ENCODE measurements at regions not wholly inside any gene's neighbourhood (a gene's known extent, or its start where the extent isn't known, plus 50 kb on each side); places are given as distances from the start of the nearest gene placed in this dataset.

GRCh38 chr2:217475791-217476190, 527.0 kb downstream of the TNS1 start:
- Mint-ChIP-seq H3K27ac (no peak overlapping the region), H3K9me3 (no peaks in the 10 kb centered on the region), H3K36me3 (ENCODE audit: low read depth) (no peaks in the 10 kb centered on the region), H3K27me3 (ENCODE audit: low read depth) (peaks cover 2% of the 10 kb centered on the region), H3K4me3 (no peak overlapping the region), H3K4me1 (ENCODE audit: low read depth) (no peaks in the 10 kb centered on the region)
- DNase-seq (ENCODE audit: low spot score), result no peak

- no peaks in the 10 kb centered on the region for H3K9me3 Mint-ChIP-seq
- no peak overlapping the region for H3K27ac Mint-ChIP-seq
- H3K4me3 Mint-ChIP-seq, result no peak overlapping the region
- DNase-seq (ENCODE audit: low spot score), result no peak
- H3K27me3 Mint-ChIP-seq (ENCODE audit: low read depth), result peaks cover 2% of the 10 kb centered on the region
- H3K36me3 Mint-ChIP-seq (ENCODE audit: low read depth), result no peaks in the 10 kb centered on the region
- no peaks in the 10 kb centered on the region for H3K4me1 Mint-ChIP-seq (ENCODE audit: low read depth)
Measured at GRCh38 chr2:217475101-217475500, 527.7 kb downstream of the TNS1 start.

GRCh38 chr2:217471319-217471718, 531.5 kb downstream of the TNS1 start:
- H3K27me3 Mint-ChIP-seq (ENCODE audit: low read depth), result no peaks in the 10 kb centered on the region
- H3K4me3 Mint-ChIP-seq, result no peak overlapping the region
- H3K4me1 Mint-ChIP-seq (ENCODE audit: low read depth), result no peaks in the 10 kb centered on the region
- no peak for DNase-seq (ENCODE audit: low spot score)
- H3K27ac Mint-ChIP-seq, result no peak overlapping the region
- H3K36me3 Mint-ChIP-seq (ENCODE audit: low read depth), result no peaks in the 10 kb centered on the region
- H3K9me3 Mint-ChIP-seq, result no peaks in the 10 kb centered on the region

GRCh38 chr2:217469203-217469810, 533.5 kb downstream of the TNS1 start:
- no peak overlapping the region for H3K27ac Mint-ChIP-seq
- DNase-seq (ENCODE audit: low spot score), result no peak
- no peak overlapping the region for H3K4me3 Mint-ChIP-seq

GRCh38 chr2:217468042-217468830, 534.6 kb downstream of the TNS1 start:
- Mint-ChIP-seq H3K4me3 (no peak overlapping the region), H3K36me3 (ENCODE audit: low read depth) (no peaks in the 10 kb centered on the region)

More at GRCh38 chr2:217469203-217469810, 533.5 kb downstream of the TNS1 start:
- H3K9me3 Mint-ChIP-seq, result no peaks in the 10 kb centered on the region
- H3K36me3 Mint-ChIP-seq (ENCODE audit: low read depth), result no peaks in the 10 kb centered on the region
- H3K4me1 Mint-ChIP-seq (ENCODE audit: low read depth), result no peaks in the 10 kb centered on the region
- no peaks in the 10 kb centered on the region for H3K27me3 Mint-ChIP-seq (ENCODE audit: low read depth)

GRCh38 chr2:217467331-217467730, 535.5 kb downstream of the TNS1 start:
- H3K4me3 Mint-ChIP-seq, result no peak overlapping the region
- H3K36me3 Mint-ChIP-seq (ENCODE audit: low read depth), result no peaks in the 10 kb centered on the region
- H3K27ac Mint-ChIP-seq, result no peak overlapping the region
- no peaks in the 10 kb centered on the region for H3K27me3 Mint-ChIP-seq (ENCODE audit: low read depth)
- H3K4me1 Mint-ChIP-seq (ENCODE audit: low read depth), result no peaks in the 10 kb centered on the region
- H3K9me3 Mint-ChIP-seq, result no peaks in the 10 kb centered on the region
- no peak for DNase-seq (ENCODE audit: low spot score)

More at GRCh38 chr2:217468042-217468830, 534.6 kb downstream of the TNS1 start:
- Mint-ChIP-seq H3K27me3 (ENCODE audit: low read depth) (no peaks in the 10 kb centered on the region), H3K27ac (no peak overlapping the region), H3K9me3 (no peaks in the 10 kb centered on the region), H3K4me1 (ENCODE audit: low read depth) (no peaks in the 10 kb centered on the region)
- DNase-seq (ENCODE audit: low spot score), result no peak

GRCh38 chr2:217466805-217467204, 536.0 kb downstream of the TNS1 start:
- no peak for DNase-seq (ENCODE audit: low spot score)
- no peaks in the 10 kb centered on the region for H3K4me1 Mint-ChIP-seq (ENCODE audit: low read depth)
- no peak overlapping the region for H3K27ac Mint-ChIP-seq
- H3K27me3 Mint-ChIP-seq (ENCODE audit: low read depth), result no peaks in the 10 kb centered on the region
- H3K36me3 Mint-ChIP-seq (ENCODE audit: low read depth), result no peaks in the 10 kb centered on the region
- H3K9me3 Mint-ChIP-seq, result no peaks in the 10 kb centered on the region
- no peak overlapping the region for H3K4me3 Mint-ChIP-seq

- Mint-ChIP-seq H3K27me3 (ENCODE audit: low read depth) (no peaks in the 10 kb centered on the region), H3K36me3 (ENCODE audit: low read depth) (no peaks in the 10 kb centered on the region), H3K9me3 (no peaks in the 10 kb centered on the region), H3K4me3 (no peak overlapping the region), H3K4me1 (ENCODE audit: low read depth) (no peaks in the 10 kb centered on the region), H3K27ac (no peak overlapping the region)
- DNase-seq (ENCODE audit: low spot score), result no peak
Measured at GRCh38 chr2:217466104-217466503, 536.7 kb downstream of the TNS1 start.

GRCh38 chr2:217465100-217465499, 537.7 kb downstream of the TNS1 start:
- Mint-ChIP-seq H3K9me3 (no peaks in the 10 kb centered on the region), H3K27ac (no peak overlapping the region), H3K4me3 (no peak overlapping the region), H3K4me1 (ENCODE audit: low read depth) (no peaks in the 10 kb centered on the region), H3K36me3 (ENCODE audit: low read depth) (no peaks in the 10 kb centered on the region), H3K27me3 (ENCODE audit: low read depth) (no peaks in the 10 kb centered on the region)
- DNase-seq (ENCODE audit: low spot score), result no peak

- Mint-ChIP-seq H3K4me3 (no peak overlapping the region), H3K36me3 (ENCODE audit: low read depth) (no peaks in the 10 kb centered on the region), H3K9me3 (no peaks in the 10 kb centered on the region), H3K27ac (no peak overlapping the region), H3K4me1 (ENCODE audit: low read depth) (no peaks in the 10 kb centered on the region), H3K27me3 (ENCODE audit: low read depth) (no peaks in the 10 kb centered on the region)
- no peak for DNase-seq (ENCODE audit: low spot score)
Measured at GRCh38 chr2:217463402-217464075, 539.3 kb downstream of the TNS1 start.

GRCh38 chr2:217462121-217462520, 540.7 kb downstream of the TNS1 start:
- Mint-ChIP-seq H3K36me3 (ENCODE audit: low read depth) (no peaks in the 10 kb centered on the region), H3K9me3 (peaks cover 8% of the 10 kb centered on the region), H3K4me1 (ENCODE audit: low read depth) (no peaks in the 10 kb centered on the region), H3K27ac (no peak overlapping the region), H3K4me3 (no peak overlapping the region), H3K27me3 (ENCODE audit: low read depth) (no peaks in the 10 kb centered on the region)
- no peak for DNase-seq (ENCODE audit: low spot score)

- Mint-ChIP-seq H3K27me3 (ENCODE audit: low read depth) (no peaks in the 10 kb centered on the region), H3K36me3 (ENCODE audit: low read depth) (no peaks in the 10 kb centered on the region), H3K4me1 (ENCODE audit: low read depth) (no peaks in the 10 kb centered on the region), H3K27ac (no peak overlapping the region), H3K4me3 (no peak overlapping the region), H3K9me3 (peaks cover 8% of the 10 kb centered on the region)
- no peak for DNase-seq (ENCODE audit: low spot score)
Measured at GRCh38 chr2:217461674-217462073, 541.1 kb downstream of the TNS1 start.

- no peak overlapping the region for H3K4me3 Mint-ChIP-seq
- no peaks in the 10 kb centered on the region for H3K27me3 Mint-ChIP-seq (ENCODE audit: low read depth)
- no peak overlapping the region for H3K27ac Mint-ChIP-seq
- peaks cover 8% of the 10 kb centered on the region for H3K9me3 Mint-ChIP-seq
- no peak for DNase-seq (ENCODE audit: low spot score)
- H3K36me3 Mint-ChIP-seq (ENCODE audit: low read depth), result no peaks in the 10 kb centered on the region
- no peaks in the 10 kb centered on the region for H3K4me1 Mint-ChIP-seq (ENCODE audit: low read depth)
Measured at GRCh38 chr2:217459680-217460405, 543.0 kb downstream of the TNS1 start.

- H3K4me1 Mint-ChIP-seq (ENCODE audit: low read depth), result no peaks in the 10 kb centered on the region
- no peak for DNase-seq (ENCODE audit: low spot score)
- H3K9me3 Mint-ChIP-seq, result peaks cover 8% of the 10 kb centered on the region
- no peaks in the 10 kb centered on the region for H3K36me3 Mint-ChIP-seq (ENCODE audit: low read depth)
- H3K27ac Mint-ChIP-seq, result no peak overlapping the region
- no peak overlapping the region for H3K4me3 Mint-ChIP-seq
- no peaks in the 10 kb centered on the region for H3K27me3 Mint-ChIP-seq (ENCODE audit: low read depth)
Measured at GRCh38 chr2:217459016-217459415, 543.8 kb downstream of the TNS1 start.
